HepG2 (cell line): ENCODE measurements at regions not wholly inside any gene's neighbourhood (a gene's known extent, or its start where the extent isn't known, plus 50 kb on each side); places are given as distances from the start of the nearest gene placed in this dataset.

ENCODE experiments used
- ATAC-seq: fragments of 200-7000 bp; cut with Tn5 transposase; 3 replicates; pipeline ENCODE4 v1.9.1; 2020; ENCODE audit warnings: mild to moderate bottlenecking, moderate library complexity
- BruUV-seq: library from RNA; stranded (reverse); fragments of 400-500 nt; replicated peaks from 2 replicates; lab custom pipeline; 2021; lab: Mats Ljungman, UMichigan
- CTCF ChIA-PET: fragments of 300-600 bp; formaldehyde crosslinking; extraction: SDS; loops from one replicate; lab custom pipeline; 2021; ENCODE audit warnings: low total read pairs, inconsistent platforms, low intra/inter-chr PET ratio; lab: Yijun Ruan, JAX
- POLR2A ChIA-PET: fragments of 350-600 bp; sonication (Branson Sonifier 250); formaldehyde crosslinking; loops from one replicate; lab custom pipeline; 2020; ENCODE audit warnings: antibody characterized with exemption, inconsistent platforms; lab: Yijun Ruan, JAX
- DNase-seq: peaks from one replicate; pipeline ENCODE4 v3.0.0-alpha.2; 2015; ENCODE audit warnings: low spot score
- FAIRE-seq: peaks from 3 replicates; lab custom pipeline; 2011; peaks lifted over from hg19 to GRCh38; lab: Jason Lieb, UNC
- H2AFZ ChIP-seq: one replicate; pipeline ENCODE4 v1.6.1; 2011; ENCODE audit warnings: low read length, inconsistent platforms
- H3K27ac ChIP-seq: fragments of 300-600 bp; 3 replicates; pipeline ENCODE4 v1.8.0; 2011; ENCODE audit warnings: mixed run types, mild to moderate bottlenecking, mixed read lengths, low read length, inconsistent platforms; ENCODE audit not compliant: insufficient read depth; ENCODE audit errors: extremely low read length
- H3K27me3 ChIP-seq, 2 experiments: fragments of 200-600 bp in 1 of 2; 2 replicates in 1 of 2; 3 replicates in 1 of 2; pipeline versions ENCODE4 v1.6.0 to v1.8.0; 2011; ENCODE audit warnings: low read length in 2 of 2, mild to moderate bottlenecking in 2 of 2, moderate library complexity in 2 of 2, inconsistent platforms in 1 of 2; ENCODE audit not compliant: insufficient read depth in 2 of 2, control insufficient read depth in 1 of 2
- H3K36me3 ChIP-seq, 2 experiments: fragments of 200-600 bp in 1 of 2; replicated peaks in 1 of 2; 2 replicates in 1 of 2; 3 replicates in 1 of 2; pipeline versions ENCODE4 v1.5.1 to v1.8.0; 2011; ENCODE audit warnings: low read length in 2 of 2, inconsistent platforms in 1 of 2; ENCODE audit not compliant: insufficient read depth in 2 of 2, control insufficient read depth in 1 of 2
- H3K4me1 ChIP-seq: 2 replicates; pipeline ENCODE4 v1.5.1; 2012; ENCODE audit warnings: low read length, inconsistent platforms; ENCODE audit not compliant: insufficient read depth
- H3K4me2 ChIP-seq: 2 replicates; pipeline ENCODE4 v1.6.0; 2011; ENCODE audit warnings: low read depth, low read length, inconsistent platforms
- H3K4me3 ChIP-seq, 3 experiments: fragments of 200-600 bp in 1 of 3; sonication (generic), shearing (Covaris generic) in 1 of 3; replicated peaks in 1 of 3; 2 replicates each; pipeline ENCODE4 v1.5.1; 2011 to 2016; ENCODE audit warnings: low read length in 3 of 3, inconsistent platforms in 2 of 3, low read depth in 2 of 3, mild to moderate bottlenecking in 2 of 3, control low read depth in 1 of 3, mixed read lengths in 1 of 3; ENCODE audit not compliant: insufficient read depth in 1 of 3
- H3K79me2 ChIP-seq: one replicate; pipeline ENCODE4 v1.6.1; 2011; ENCODE audit warnings: low read length, inconsistent platforms; ENCODE audit not compliant: insufficient read depth
- H3K9ac ChIP-seq: 2 replicates; pipeline ENCODE4 v1.6.0; 2011; ENCODE audit warnings: mild to moderate bottlenecking, low read depth, low read length, inconsistent platforms; ENCODE audit not compliant: insufficient read depth
- H3K9me3 ChIP-seq: 2 replicates; pipeline ENCODE4 v1.5.1; 2012; ENCODE audit warnings: mild to moderate bottlenecking, low read length
- H4K20me1 ChIP-seq: 2 replicates; pipeline ENCODE4 v1.6.0; 2011; ENCODE audit warnings: inconsistent platforms, mild to moderate bottlenecking, low read length, moderate library complexity; ENCODE audit not compliant: insufficient read depth
- HNF4G ChIP-seq, 2 experiments: sonication (generic) in 1 of 2; formaldehyde crosslinking in 1 of 2; IDR thresholded peaks; 2 replicates each; pipeline versions ENCODE4 v1.4.0 to v1.6.1; 2011 to 2020; ENCODE audit warnings: borderline replicate concordance in 2 of 2, low read depth in 2 of 2, mild to moderate bottlenecking in 2 of 2, low read length in 1 of 2, missing genetic modification reagents in 1 of 2, moderate library complexity in 1 of 2
- HNRNPUL1 ChIP-seq: fragments of 200-400 bp; formaldehyde crosslinking; IDR thresholded peaks from 2 replicates; pipeline ENCODE4 v1.6.1; 2017; ENCODE audit warnings: low read depth, mild to moderate bottlenecking, low read length, moderate library complexity
- MAFG ChIP-seq: sonication (generic); formaldehyde crosslinking; IDR thresholded peaks from 2 replicates; pipeline ENCODE4 v1.5.1; 2020; ENCODE audit warnings: mild to moderate bottlenecking, missing genetic modification reagents
- MYC ChIP-seq: sonication (generic); formaldehyde crosslinking; IDR thresholded peaks from 2 replicates; pipeline ENCODE4 v1.9.0; 2021; ENCODE audit warnings: missing genetic modification reagents, borderline replicate concordance
- NONO ChIP-seq, 2 experiments: fragments of 450-650 bp in 1 of 2; sonication (generic) in 1 of 2; formaldehyde crosslinking in 1 of 2; IDR thresholded peaks in 1 of 2; conservative IDR thresholded peaks in 1 of 2; 2 replicates each; pipeline versions ENCODE4 v1.6.1 to v1.8.0; 2017 to 2022; ENCODE audit warnings: mild to moderate bottlenecking in 1 of 2, missing genetic modification reagents in 1 of 2, moderate library complexity in 1 of 2
- PTBP1 ChIP-seq: fragments of 200-400 bp; formaldehyde crosslinking; IDR thresholded peaks from 2 replicates; pipeline ENCODE4 v1.6.1; 2018; ENCODE audit warnings: low read length, low read depth; ENCODE audit not compliant: poor library complexity, severe bottlenecking
- SOX13 ChIP-seq, 3 experiments: fragments of 450-650 bp in 1 of 3; sonication (generic) in 1 of 3; formaldehyde crosslinking in 1 of 3; IDR thresholded peaks in 2 of 3; conservative IDR thresholded peaks in 1 of 3; 2 replicates each; pipeline versions ENCODE4 v1.5.0 to v1.6.1; 2016 to 2020; ENCODE audit warnings: antibody characterized with exemption in 1 of 3, mild to moderate bottlenecking in 1 of 3, missing compliant biosample characterization in 1 of 3, missing genetic modification reagents in 1 of 3, moderate library complexity in 1 of 3
- ZBTB3 ChIP-seq: sonication (generic); formaldehyde crosslinking; IDR thresholded peaks from 2 replicates; pipeline ENCODE4 v1.4.0; 2020; ENCODE audit warnings: low read depth, mild to moderate bottlenecking, moderate library complexity, missing genetic modification reagents, borderline replicate concordance
- ZBTB46 ChIP-seq: sonication (generic); formaldehyde crosslinking; IDR thresholded peaks from 2 replicates; pipeline ENCODE4 v1.4.0; 2020; ENCODE audit warnings: mild to moderate bottlenecking, missing genetic modification reagents, borderline replicate concordance
- ZFX ChIP-seq: sonication (generic); formaldehyde crosslinking; IDR thresholded peaks from 2 replicates; pipeline ENCODE4 v1.4.0; 2020; ENCODE audit warnings: mild to moderate bottlenecking, low read depth, missing genetic modification reagents, moderate library complexity
- ZNF274 ChIP-seq: sonication (generic); formaldehyde crosslinking; IDR thresholded peaks from 2 replicates; pipeline ENCODE4 v1.5.1; 2020; ENCODE audit warnings: mild to moderate bottlenecking, missing genetic modification reagents
- ZNF879 ChIP-seq: sonication (generic); formaldehyde crosslinking; IDR thresholded peaks from 2 replicates; pipeline ENCODE4 v1.8.1; 2023; ENCODE audit warnings: missing genetic modification reagents
- WGBS: methylation state at CpG from one replicate; pipeline ENCODE4 v1.1.6; 2017; ENCODE audit warnings: low lambda C conversion rate; 5-methylcytosine and 5-hydroxymethylcytosine counted together
- in situ Hi-C: cut with HindIII; loops from 2 replicates; pipeline ENCODE4 v1.10.0; 2017; ENCODE audit warnings: low pct_unique_long_range_greater_than_20kb; ENCODE audit not compliant: extremely low pct_ligation_motif_present
- intact Hi-C: fragments of 100-400 bp; cut with micrococcal nuclease; formaldehyde crosslinking; loops from one replicate; pipeline ENCODE4 v1.10.0; 2022; ENCODE audit not compliant: unreplicated experiment

GRCh38 chr13:31588316-31588715 lies 151.0 kb upstream of the RXFP2 start:
- Histone ChIP-seq H3K27me3 (peaks cover 0 to 2% of the 10 kb centered on the region in 2 experiments; a peak in 1 of 5 replicates), H3K4me2 (no peak overlapping the region), H3K36me3 (no peaks in the 10 kb centered on the region), H3K27ac (no peak overlapping the region), H3K9ac (no peak overlapping the region), H3K9me3 (0 out of 2 replicates have a peak, but pooled peaks cover 4% of the 10 kb centered on the region), H2AFZ (no peak overlapping the region), H4K20me1 (no peaks in the 10 kb centered on the region), H3K4me3 (no peak overlapping the region), H3K79me2 (no peaks in the 10 kb centered on the region), H3K4me1 (no peaks in the 10 kb centered on the region)
- FAIRE-seq (no peak), DNase-seq (no peak), ATAC-seq (no peak)
- TF ChIP-seq NONO (IDR thresholded peaks at IDR 0.05): no peak
- no peak for TF ChIP-seq NONO (CRISPR knock-in tag; conservative IDR thresholded peaks at IDR 0.05)
- TF ChIP-seq ZBTB3 (CRISPR knock-in tag): no peak
- TF ChIP-seq HNRNPUL1: no peak
- no peak for TF ChIP-seq MYC (CRISPR knock-in tag)
- TF ChIP-seq PTBP1: no peak
- TF ChIP-seq ZBTB46 (CRISPR knock-in tag): no peak
- TF ChIP-seq SOX13 (IDR thresholded peaks at IDR 0.05): no peak
- no peak for TF ChIP-seq SOX13 (CRISPR knock-in tag; conservative IDR thresholded peaks at IDR 0.05 in 1 of 2, IDR thresholded peaks at IDR 0.05 in 1 of 2)
- TF ChIP-seq ZFX (CRISPR knock-in tag): no peak
- no peak for TF ChIP-seq MAFG
- no peak for TF ChIP-seq HNF4G (IDR thresholded peaks at IDR 0.05; ENCODE audit: borderline replicate concordance, low read depth, low read length)
- no peak for TF ChIP-seq HNF4G (CRISPR knock-in tag; IDR thresholded peaks at IDR 0.05; ENCODE audit: borderline replicate concordance, low read depth)
- no peak for TF ChIP-seq ZNF274 (CRISPR knock-in tag)
- TF ChIP-seq ZNF879 (CRISPR knock-in tag): no peak
- intact Hi-C loops (no loop called here), in situ Hi-C loops (no loop called here)
- 33% methylated on average over 3 of the region's 3 CpGs for WGBS
- BruUV-seq: no TSS peak
- POLR2A ChIA-PET: no interaction called here
- CTCF ChIA-PET: no interaction called here
